ENCODE measurements at regions not wholly inside any gene's neighbourhood (a gene's known extent, or its start where the extent isn't known, plus 50 kb on each side); places are given as distances from the start of the nearest gene placed in this dataset.

DNA sequence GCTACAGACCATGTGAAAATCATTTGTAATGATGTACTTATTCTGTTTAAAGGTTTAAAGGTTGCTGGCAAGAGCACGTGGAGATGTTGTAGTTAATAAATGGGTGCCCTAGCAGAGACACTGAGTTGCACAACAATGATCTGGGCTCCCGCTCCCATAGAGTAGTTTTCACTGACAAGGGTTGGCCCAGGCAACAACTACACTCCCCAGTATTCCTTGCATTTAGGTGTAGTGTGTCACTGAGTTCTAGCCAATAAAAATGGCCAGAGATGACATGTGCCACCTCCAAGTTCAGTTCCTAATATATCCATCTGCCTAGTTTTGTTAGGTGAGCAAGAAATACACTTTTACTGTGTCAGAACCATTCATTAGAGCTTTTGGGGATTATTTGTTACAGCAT lies 392.1 kb upstream of the MTPN start:
- Histone ChIP-seq H3K9ac (ENCODE audit: low read depth, low read length) (no peak overlapping the region), H3K14ac (replicated peaks; ENCODE audit: low read depth, low read length) (no peak overlapping the region), H3K18ac (ENCODE audit: low read depth, low read length) (no peak overlapping the region), H3K9me3 (ENCODE audit: control insufficient read depth, insufficient read depth, low read length) (no peaks in the 10 kb centered on the region), H2BK20ac (ENCODE audit: low read depth, low read length) (no peak overlapping the region), H3K4ac (ENCODE audit: low read depth, low read length) (no peak overlapping the region), H3K23ac (ENCODE audit: low read depth, low read length) (no peak overlapping the region), H3K27me3 (ENCODE audit: control insufficient read depth, insufficient read depth, low read length) (no peaks in the 10 kb centered on the region), H2BK15ac (ENCODE audit: low read depth, low read length) (no peak overlapping the region), H2BK120ac (ENCODE audit: low read depth, low read length) (no peak overlapping the region), H4K5ac (ENCODE audit: low read depth, low read length) (no peak overlapping the region), H3K79me1 (ENCODE audit: low read depth in 1 of 2, low read length in 2 of 2) (no peaks in the 10 kb centered on the region), H3K36me3 (ENCODE audit: control insufficient read depth, insufficient read depth, low read length) (no peaks in the 10 kb centered on the region), H3K4me3 (ENCODE audit: insufficient read depth, low read depth, low read length) (no peak overlapping the region), H3K56ac (ENCODE audit: extremely low read depth, insufficient read depth, low read length) (no peak overlapping the region), H2AK9ac (replicated peaks; ENCODE audit: low read depth, low read length, poor library complexity) (no peak overlapping the region), H4K8ac (ENCODE audit: low read depth in 2 of 2, low read length in 2 of 2) (no peak overlapping the region), H3K4me1 (ENCODE audit: control insufficient read depth, insufficient read depth, low read length) (no peaks in the 10 kb centered on the region), H3K27ac (ENCODE audit: insufficient read depth, low read length) (no peak overlapping the region), H4K91ac (ENCODE audit: insufficient read depth, low read depth, low read length) (no peak overlapping the region), H2AFZ (replicated peaks; ENCODE audit: low read length, poor library complexity) (no peak overlapping the region), H2BK5ac (ENCODE audit: low read depth, low read length, poor library complexity, severe bottlenecking) (no peak overlapping the region), H3K4me2 (ENCODE audit: low read depth, low read length) (no peak overlapping the region), H2AK5ac (ENCODE audit: low read depth, low read length) (no peak overlapping the region), H4K20me1 (ENCODE audit: insufficient read depth, low read length) (no peaks in the 10 kb centered on the region), H3K9me1 (ENCODE audit: insufficient read depth, low read length) (no peaks in the 10 kb centered on the region)
- no peak for ATAC-seq (ENCODE audit: low read depth)
- ChIA-PET POLR2A (ENCODE audit: unreplicated experiment) (no interaction called here), CTCF (no interaction called here)
- no peak for TF ChIP-seq RAD21 (IDR thresholded peaks at IDR 0.05; ENCODE audit: low read length)
- no peak for TF ChIP-seq NFE2L2 (IDR thresholded peaks at IDR 0.05; ENCODE audit: low read depth, low read length)
- TF ChIP-seq, protein P1, sequence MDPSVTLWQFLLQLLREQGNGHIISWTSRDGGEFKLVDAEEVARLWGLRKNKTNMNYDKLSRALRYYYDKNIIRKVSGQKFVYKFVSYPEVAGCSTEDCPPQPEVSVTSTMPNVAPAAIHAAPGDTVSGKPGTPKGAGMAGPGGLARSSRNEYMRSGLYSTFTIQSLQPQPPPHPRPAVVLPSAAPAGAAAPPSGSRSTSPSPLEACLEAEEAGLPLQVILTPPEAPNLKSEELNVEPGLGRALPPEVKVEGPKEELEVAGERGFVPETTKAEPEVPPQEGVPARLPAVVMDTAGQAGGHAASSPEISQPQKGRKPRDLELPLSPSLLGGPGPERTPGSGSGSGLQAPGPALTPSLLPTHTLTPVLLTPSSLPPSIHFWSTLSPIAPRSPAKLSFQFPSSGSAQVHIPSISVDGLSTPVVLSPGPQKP (IDR thresholded peaks at IDR 0.05; ENCODE audit: borderline replicate concordance, low read depth, low read length) = no peak
- no peak for TF ChIP-seq SMC3 (IDR thresholded peaks at IDR 0.05; ENCODE audit: low read depth, low read length)
- TF ChIP-seq MAFK (IDR thresholded peaks at IDR 0.05; ENCODE audit: low read depth, low read length) = no peak
- no peak for TF ChIP-seq MXI1 (IDR thresholded peaks at IDR 0.05; ENCODE audit: borderline replicate concordance, low read depth, low read length)
- TF ChIP-seq BHLHE40 (IDR thresholded peaks at IDR 0.05; ENCODE audit: low read depth, low read length) = no peak
- no CpG with 5 or more reads among the region's 2 CpGs for WGBS, 2 experiments (ENCODE audit: extremely low coverage in 2 of 2, insufficient read length in 1 of 2)
- in situ Hi-C loops (cut with MboI; ENCODE audit: low sequenced_read_pairs) = no loop called here
- intact Hi-C loops (cut with micrococcal nuclease) = no loop called here
- no peak for DNase-seq
- no TSS peak for BruUV-seq (replicated peaks)
- dilution Hi-C loops (cut with HindIII; ENCODE audit: low sequenced_read_pairs, unreplicated experiment) = no loop called here
